ENCODE measurements at regions not wholly inside any gene's neighbourhood (a gene's known extent, or its start where the extent isn't known, plus 50 kb on each side); places are given as distances from the start of the nearest gene placed in this dataset.
"Not testable (repeated sequence)": the region's sequence is repeated elsewhere in the genome, so short reads cannot be mapped to it uniquely, and the experiment has no call there.

- no CpG with 5 or more reads among the region's 1 CpG for WGBS (ENCODE audit: insufficient coverage)
- H3K9ac ChIP-seq (ENCODE audit: low read length), result no peak overlapping the region
- H3K4me3 ChIP-seq (ENCODE audit: control extremely low read depth in 1 of 5, extremely low read depth in 1 of 5, insufficient read depth in 1 of 5, low read depth in 2 of 5, low read length in 4 of 5), result no peak overlapping the region
- H3K79me2 ChIP-seq (ENCODE audit: control insufficient read depth, insufficient read depth, low read length), result no peaks in the 10 kb centered on the region
- Mint-ChIP-seq H3K9me3 (ENCODE audit: insufficient read depth) (peaks cover 3% of the 10 kb centered on the region), H3K27ac (no peak overlapping the region), H3K27me3 (no peaks in the 10 kb centered on the region), H3K4me1 (peaks cover 7% of the 10 kb centered on the region), H3K4me3 (no peak overlapping the region)
- no peaks in the 10 kb centered on the region for H3K36me3 ChIP-seq (replicated peaks in 1 of 2; ENCODE audit: control extremely low read depth in 1 of 2, control insufficient read depth in 1 of 2, extremely low read depth in 1 of 2, insufficient read depth in 2 of 2, low read length in 1 of 2)
- ChIA-PET CTCF (interaction anchor here (2.7 to 6.6 kb wide), 2 partner anchors 185 to 194 kb away, joined by 15 to 57 read pairs; no protein-coding TSS in a partner anchor), POLR2A (no interaction called here)
- DNase-seq, result no peak
- no peaks in the 10 kb centered on the region for H3K4me1 ChIP-seq (ENCODE audit: control insufficient read depth in 2 of 2, insufficient read depth in 2 of 2, low read length in 2 of 2)
- H3K4me2 ChIP-seq (replicated peaks; ENCODE audit: low read depth, low read length, poor library complexity, severe bottlenecking), result no peak overlapping the region
- no peak overlapping the region for H2AFZ ChIP-seq (ENCODE audit: insufficient read depth, low read depth, low read length, poor library complexity, severe bottlenecking)
- H3K9me3 ChIP-seq (ENCODE audit: control extremely low read depth in 1 of 3, control insufficient read depth in 2 of 3, insufficient read depth in 1 of 3, low read length in 2 of 3), result no peaks in the 10 kb centered on the region
- no peaks in the 10 kb centered on the region for H4K20me1 ChIP-seq (ENCODE audit: control insufficient read depth, insufficient read depth, low read length, poor library complexity, severe bottlenecking)
- intact Hi-C loops (cut with micrococcal nuclease), result loop anchor here (5.0 kb wide), 1 partner anchor 72 kb away; no protein-coding TSS in a partner anchor
- no peaks in the 10 kb centered on the region for H3K27me3 ChIP-seq (replicated peaks in 1 of 4; ENCODE audit: control extremely low read depth in 1 of 4, control insufficient read depth in 3 of 4, insufficient read depth in 4 of 4, low read length in 3 of 4)
- H3K27ac ChIP-seq (ENCODE audit: low read length in 2 of 2), result no peak overlapping the region
- no peak for ATAC-seq (ENCODE audit: low read depth)
- TF ChIP-seq EZH2 (IDR thresholded peaks at IDR 0.05; ENCODE audit: borderline replicate concordance, insufficient read depth, low read depth, low read length, poor library complexity, severe bottlenecking) (no peak), CTCF (IDR thresholded peaks at IDR 0.05) (no peak)
Observed at GRCh38 chr2:142794850-142795249, 82.6 kb upstream of the KYNU start.

DNA sequence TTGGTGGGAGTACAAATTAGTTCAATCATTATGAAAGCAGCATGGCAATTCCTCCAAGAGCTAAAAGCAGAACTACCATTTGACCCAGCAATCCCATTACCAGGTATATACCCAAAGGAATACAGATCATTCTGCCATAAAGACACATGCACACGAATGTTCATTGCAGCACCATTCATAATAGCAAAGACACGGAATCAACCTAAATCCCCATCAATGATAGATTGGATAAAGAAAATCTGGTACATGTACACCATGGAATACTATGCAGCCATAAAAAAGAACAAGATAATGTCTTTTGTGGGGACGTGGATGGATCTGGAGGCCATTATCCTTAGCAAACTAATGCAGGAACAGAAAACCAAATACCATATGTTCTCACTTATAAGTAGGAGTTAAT is 85.1 kb upstream of the KYNU start:
- H3K79me2 ChIP-seq (ENCODE audit: control insufficient read depth, insufficient read depth, low read length); POLR2A ChIA-PET; H3K4me3 Mint-ChIP-seq; H3K27me3 ChIP-seq (replicated peaks in 1 of 4; ENCODE audit: control extremely low read depth in 1 of 4, control insufficient read depth in 3 of 4, insufficient read depth in 4 of 4, low read length in 3 of 4); H3K4me3 ChIP-seq (ENCODE audit: control extremely low read depth in 1 of 5, extremely low read depth in 1 of 5, insufficient read depth in 1 of 5, low read depth in 2 of 5, low read length in 4 of 5); H3K4me1 ChIP-seq (ENCODE audit: control insufficient read depth in 2 of 2, insufficient read depth in 2 of 2, low read length in 2 of 2); H3K9me3 ChIP-seq (ENCODE audit: control extremely low read depth in 1 of 3, control insufficient read depth in 2 of 3, insufficient read depth in 1 of 3, low read length in 2 of 3); DNase-seq; ATAC-seq (ENCODE audit: low read depth); H3K4me2 ChIP-seq (replicated peaks; ENCODE audit: low read depth, low read length, poor library complexity, severe bottlenecking); H3K27ac Mint-ChIP-seq; intact Hi-C loops (cut with micrococcal nuclease); H2AFZ ChIP-seq (ENCODE audit: insufficient read depth, low read depth, low read length, poor library complexity, severe bottlenecking); H3K27ac ChIP-seq (ENCODE audit: low read length in 2 of 2); H3K9ac ChIP-seq (ENCODE audit: low read length); H4K20me1 ChIP-seq (ENCODE audit: control insufficient read depth, insufficient read depth, low read length, poor library complexity, severe bottlenecking); H3K27me3 Mint-ChIP-seq; H3K36me3 ChIP-seq (replicated peaks in 1 of 2; ENCODE audit: control extremely low read depth in 1 of 2, control insufficient read depth in 1 of 2, extremely low read depth in 1 of 2, insufficient read depth in 2 of 2, low read length in 1 of 2); H3K4me1 Mint-ChIP-seq; H3K9me3 Mint-ChIP-seq (ENCODE audit: insufficient read depth): not testable (repeated sequence)
- CTCF ChIA-PET, result interaction anchor here (0.6 kb wide), 1 partner anchor 32 kb away, joined by 3 read pairs; no protein-coding TSS in a partner anchor
- WGBS (ENCODE audit: insufficient coverage), result no CpG with 5 or more reads among the region's 3 CpGs

All from B cell (primary cell).